HG03103 (cell line): ENCODE measurements at regions not wholly inside any gene's neighbourhood (a gene's known extent, or its start where the extent isn't known, plus 50 kb on each side); places are given as distances from the start of the nearest gene placed in this dataset.
A peak's percentile ranks its signal among the peaks of the same experiment; 100 is the strongest.
"Not testable (repeated sequence)": the region's sequence is repeated elsewhere in the genome, so short reads cannot be mapped to it uniquely, and the experiment has no call there.

ENCODE experiments used
- ATAC-seq: cut with Tn5 transposase; IDR thresholded peaks from one replicate; pipeline ENCODE4 v1.9.1; 2021; ENCODE audit warnings: low read depth; ENCODE audit not compliant: unreplicated experiment

DNA sequence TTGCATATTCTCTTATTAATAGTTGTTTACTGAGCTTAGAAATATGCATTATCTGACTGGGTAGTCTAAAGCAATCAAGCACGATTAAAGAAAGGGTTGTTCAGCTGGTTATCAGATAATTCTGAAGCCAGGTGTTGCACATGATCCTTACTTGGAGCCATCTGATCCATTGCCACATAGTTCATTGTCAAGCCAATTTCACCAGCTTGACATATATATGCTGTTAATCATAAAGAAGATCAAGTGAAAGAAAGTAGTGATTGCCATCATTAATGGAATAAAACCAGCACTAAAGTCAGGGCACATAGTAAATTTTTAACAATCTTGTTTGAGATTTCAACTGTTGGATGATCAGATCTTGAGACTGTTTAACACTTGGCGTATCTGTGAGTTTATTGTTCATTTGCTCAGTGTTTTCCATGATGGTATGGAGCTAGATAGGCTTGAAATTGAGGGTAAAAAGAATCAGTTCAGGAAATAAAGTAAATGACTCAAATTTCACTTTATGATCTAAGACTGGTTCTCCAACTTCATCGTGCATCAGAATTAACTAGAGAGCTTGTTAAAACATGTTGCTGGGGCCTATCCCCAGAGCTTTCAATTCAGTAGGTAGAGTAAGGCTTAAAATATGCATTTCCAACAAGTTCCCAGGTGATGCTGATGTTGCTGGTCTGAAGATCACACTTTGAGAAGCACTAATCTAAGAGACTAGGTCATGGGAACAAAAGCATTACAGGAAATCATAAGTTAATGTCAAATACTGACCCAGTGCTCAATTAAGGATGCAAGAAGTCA is 539.6 kb downstream of the SATB2 start:
- ATAC-seq: no peak

DNA sequence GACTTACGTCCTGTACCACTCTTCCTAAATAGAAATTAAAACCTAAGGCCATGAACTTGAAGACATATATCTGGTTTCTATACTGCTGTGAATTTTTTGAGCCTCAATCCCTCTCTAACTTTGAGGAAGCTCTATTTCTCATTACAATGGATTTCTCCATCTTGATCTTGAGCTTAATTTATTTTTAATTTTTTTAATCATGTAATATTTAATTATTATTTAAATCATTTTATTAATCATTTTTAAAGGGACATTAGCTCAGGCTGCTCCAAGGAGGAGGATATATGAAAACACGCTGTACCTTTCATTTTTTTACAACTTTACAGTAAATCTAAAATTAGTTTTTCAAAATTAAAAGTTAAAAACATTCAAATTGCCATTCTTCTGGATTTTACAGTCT is 540.5 kb downstream of the SATB2 start:
- ATAC-seq: no peak

DNA sequence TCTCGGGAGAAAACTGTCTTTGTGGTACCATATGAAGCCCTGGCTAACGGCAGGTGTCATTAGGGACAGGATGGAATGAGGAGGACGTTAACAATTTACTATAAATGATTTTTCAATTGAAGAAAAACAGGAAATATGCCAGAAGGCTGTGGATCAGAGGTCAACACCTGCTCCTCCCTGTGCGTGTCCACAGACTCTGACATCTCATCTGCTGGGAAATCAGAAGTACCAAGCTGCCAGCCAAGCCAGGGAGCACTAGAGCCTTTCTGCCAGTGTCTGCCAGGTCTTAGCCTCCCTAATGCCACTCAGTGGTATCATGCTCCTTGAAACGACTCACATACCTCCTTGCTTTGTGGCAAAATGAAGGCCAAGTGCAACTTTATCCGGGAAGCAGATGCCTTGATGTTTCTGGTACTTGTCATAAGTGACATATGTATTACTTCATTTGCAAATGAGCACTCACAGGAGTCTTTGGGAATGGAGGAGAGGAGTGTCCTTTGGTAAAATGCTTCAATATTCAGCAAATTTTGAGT is 541.1 kb downstream of the SATB2 start:
- ATAC-seq: no peak

- peak; percentile 99 for ATAC-seq
These were observed 544.2 kb downstream of the SATB2 start for GRCh38 chr2:198913394-198914152.

DNA sequence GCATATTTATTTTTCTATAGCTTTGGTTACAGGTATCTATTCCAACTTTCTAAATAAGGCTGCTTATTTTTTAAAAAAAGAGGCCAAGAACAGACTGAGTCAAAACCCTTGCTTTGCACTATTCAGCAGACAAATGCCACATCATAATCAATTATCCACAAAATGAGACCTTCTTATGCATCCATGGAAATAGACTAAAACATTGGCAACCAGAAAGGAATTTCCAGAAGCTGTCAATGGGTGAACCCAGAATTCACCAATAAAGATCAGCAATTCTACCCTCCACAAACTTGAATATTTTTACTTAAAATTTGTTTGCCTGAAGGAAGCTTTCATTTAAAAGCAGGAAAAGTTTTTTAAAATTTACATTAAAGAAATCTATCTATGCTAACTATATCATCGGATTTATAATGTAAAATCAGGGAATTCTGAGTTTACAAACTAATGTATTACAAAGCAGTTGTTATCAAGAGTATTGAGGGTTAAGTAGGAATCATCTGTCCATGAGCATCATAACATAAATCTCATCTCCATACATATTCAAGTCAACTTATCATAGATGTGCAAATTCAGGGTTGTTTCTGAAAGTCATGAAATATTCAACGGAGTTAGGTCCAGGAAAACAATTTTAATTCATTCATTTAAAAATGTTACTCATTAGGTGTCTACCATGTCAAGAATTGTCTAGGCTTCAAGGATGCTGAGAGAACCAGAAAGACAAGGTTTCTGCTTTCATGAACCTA is 548.0 kb downstream of the SATB2 start:
- no peak for ATAC-seq

DNA sequence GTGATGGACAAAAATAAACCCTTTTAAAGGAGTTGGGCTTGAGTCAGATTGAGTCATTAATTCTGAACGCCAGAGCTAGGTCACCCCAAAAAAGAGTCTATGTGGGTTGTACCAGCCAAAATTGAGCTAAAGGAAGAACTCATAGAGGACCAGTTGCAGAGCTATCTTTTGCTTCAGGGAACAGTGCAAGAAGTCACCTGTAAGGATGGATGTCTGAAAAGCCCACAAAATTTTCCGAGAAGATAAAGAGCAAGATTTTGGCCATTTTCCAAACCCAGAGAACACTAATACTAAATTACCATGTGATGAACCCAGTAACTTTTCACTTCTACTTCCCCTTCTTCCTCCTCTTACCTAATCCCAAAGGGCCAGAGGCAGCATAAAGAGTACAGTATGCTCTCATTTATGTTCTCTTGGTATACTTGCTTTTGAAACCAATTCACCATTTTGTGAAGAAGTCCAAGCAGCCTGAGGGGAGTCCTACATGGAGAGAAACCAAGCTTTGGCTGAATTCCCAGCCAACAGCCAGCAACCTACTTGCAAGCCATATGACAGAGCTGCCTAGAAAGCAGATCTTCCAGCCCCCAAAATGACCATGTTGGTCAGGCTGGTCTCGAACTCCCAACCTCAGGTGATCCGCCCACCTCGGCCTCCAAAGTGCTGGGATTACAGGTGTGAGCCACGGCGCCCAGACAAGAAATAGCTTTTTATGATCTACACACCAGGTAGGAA is 551.7 kb downstream of the SATB2 start:
- ATAC-seq: peak; percentile 78

DNA sequence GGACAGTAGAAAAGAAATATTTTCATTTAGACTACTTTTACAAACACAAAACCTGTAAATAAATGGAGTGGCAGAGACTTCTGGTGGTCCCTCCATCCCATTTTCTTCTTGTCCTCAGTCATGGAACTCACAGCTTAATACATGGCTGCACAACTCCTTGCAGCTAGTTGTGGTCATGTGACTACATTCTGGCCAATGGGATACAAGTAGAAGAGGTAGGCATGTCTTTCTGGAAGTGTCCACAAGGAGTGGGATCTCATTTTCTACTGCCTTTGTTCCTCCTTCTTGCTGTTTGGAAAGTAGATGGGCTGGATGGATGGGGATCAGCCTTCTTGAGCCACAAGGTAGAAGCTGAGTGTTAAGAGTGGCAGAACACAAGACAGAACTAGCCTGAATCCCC is 555.8 kb downstream of the SATB2 start:
- ATAC-seq: no peak

DNA sequence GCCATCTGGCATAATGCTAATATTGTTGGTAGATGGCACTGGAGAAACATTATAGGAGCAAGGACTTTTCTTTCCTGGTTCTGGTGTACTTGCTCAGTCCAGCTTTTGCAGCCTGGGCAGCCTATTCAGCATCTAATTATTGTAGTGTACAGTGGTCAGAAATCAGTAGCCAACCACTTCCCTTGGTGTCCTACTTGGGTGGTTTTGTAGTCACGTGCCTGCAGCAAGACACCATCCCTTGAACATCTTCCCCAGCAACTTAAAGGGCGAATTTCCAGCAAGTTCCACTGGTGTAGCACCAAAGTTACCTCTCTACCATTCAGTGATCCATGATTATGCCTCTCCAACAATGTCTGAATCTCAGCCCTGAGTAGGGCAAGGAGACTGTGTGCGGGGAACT is 557.6 kb downstream of the SATB2 start:
- ATAC-seq: no peak

- ATAC-seq: peak; percentile 90
These were observed 567.2 kb downstream of the SATB2 start for GRCh38 chr2:198890490-198890889.

GRCh38 chr2:198883604-198884003 is 574.1 kb downstream of the SATB2 start:
- no peak for ATAC-seq

DNA sequence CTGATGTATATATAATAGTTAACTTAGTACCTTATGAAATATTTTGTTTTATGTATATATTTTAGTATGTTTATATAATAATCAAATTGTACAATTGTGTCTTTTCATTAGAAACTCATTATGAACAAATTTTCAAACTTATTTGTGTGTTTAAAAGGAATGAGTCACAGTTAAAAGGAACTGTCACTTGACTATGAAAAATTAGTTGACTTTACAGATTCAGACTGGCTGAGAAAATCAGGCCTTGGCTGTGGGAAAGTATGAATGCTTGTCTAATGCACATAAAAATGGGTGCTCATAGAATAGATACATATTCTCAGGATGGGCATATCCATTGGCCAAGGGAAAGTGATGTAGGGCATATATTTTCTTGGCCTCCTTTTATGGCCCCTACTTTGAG is 576.8 kb downstream of the SATB2 start:
- ATAC-seq: no peak

GRCh38 chr2:198880421-198880820 is 577.3 kb downstream of the SATB2 start:
- ATAC-seq: no peak

DNA sequence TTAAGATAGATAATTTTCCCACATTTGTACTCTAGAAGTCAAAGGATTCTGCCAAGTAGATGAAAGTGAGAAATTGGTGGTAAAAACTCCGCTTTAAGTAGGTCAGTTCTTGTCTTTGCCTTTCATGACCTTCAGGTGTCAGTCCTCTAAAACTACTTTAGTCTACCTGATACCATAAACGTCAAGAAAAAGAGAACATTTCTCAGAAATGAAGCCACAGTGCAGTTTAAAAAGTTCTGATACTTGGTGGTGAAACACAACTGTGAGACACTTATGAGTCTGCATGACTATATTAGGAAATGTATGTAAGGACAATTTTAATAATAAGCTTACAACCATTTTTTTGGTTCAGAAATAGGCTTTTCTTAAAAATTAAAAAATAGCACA is 583.3 kb downstream of the SATB2 start:
- ATAC-seq: no peak

DNA sequence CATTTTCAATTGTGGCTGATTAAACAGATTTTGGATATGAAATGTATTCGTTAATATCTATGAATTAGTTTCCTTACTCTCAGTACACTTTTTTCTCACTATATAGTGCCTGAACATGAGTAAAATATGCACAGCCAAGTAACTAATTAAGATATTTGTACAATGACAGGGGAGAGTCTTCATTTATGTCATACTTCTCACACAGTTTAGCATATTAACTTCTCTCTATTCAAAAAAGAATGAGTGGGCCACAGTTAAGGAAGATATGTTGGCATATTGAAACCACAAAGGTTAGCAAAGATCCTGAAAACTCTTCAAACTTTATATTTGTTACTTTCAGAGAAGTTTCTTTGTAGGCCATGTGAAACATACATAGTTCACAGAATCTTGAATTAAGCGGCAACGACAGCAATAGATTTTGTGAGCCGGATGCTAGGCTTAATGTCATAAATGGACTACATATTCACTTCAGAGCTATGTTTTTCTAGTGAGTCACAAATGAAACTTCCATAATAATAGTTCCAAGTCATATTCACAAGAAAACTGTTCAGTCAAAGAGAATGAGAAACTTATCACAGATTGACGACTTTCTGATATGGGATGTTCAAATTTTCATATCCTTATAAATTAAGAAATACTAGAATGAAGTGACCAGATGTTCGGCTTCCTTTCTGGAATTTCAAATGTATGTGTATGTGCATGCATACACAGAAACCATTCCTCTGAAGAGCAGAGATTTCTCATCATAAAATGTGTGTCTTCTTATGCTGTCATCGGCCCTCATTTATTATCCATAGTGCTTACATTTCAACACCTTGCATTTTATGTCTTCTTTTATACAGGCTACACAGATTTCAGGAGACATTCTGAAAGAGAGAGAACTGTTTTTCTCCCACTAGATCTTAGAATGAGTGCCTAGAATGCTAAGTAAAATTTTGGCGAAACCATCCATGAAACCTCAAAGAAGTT is 584.0 kb downstream of the SATB2 start:
- no peak for ATAC-seq

DNA sequence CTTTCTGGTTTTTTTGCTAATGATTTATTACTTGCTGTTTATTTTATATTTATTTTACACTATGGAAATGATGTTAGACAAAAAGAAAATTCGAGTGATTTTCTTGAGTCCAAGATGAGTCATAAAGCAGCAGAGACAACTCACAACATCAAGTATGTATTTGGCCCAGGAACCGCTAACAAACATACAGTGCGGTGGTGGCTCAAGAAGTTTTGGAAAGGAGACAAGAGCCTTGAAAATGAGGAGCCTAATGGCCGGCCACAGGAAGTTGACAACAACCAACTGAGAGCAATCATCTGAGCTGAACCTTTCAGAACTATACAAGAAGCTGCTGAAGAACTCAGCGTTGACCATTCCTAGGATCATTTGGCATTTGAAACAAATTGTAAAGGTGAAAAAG is 594.1 kb downstream of the SATB2 start:
- no peak for ATAC-seq

DNA sequence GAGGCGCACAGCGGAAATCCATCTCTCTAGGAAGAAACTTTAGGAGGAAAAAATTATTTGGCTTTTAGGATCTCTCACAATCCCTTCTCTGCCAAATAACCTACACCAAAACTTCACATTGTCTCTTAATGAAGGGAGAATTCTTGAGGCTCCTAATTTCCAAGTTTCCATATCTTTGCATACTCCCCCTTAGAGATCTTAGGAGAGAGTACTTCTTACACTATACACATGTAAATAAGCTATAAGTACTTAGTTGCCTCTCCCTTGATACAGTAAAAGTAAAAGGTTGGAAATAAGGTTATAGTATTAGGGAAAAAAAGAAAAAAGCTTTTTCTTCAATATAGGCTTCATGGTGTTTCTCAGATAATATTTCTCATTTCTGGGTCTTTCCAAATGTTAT is 596.7 kb downstream of the SATB2 start:
- no peak for ATAC-seq

- ATAC-seq: no peak
These were observed 600.5 kb downstream of the SATB2 start for GRCh38 chr2:198857246-198857645.

DNA sequence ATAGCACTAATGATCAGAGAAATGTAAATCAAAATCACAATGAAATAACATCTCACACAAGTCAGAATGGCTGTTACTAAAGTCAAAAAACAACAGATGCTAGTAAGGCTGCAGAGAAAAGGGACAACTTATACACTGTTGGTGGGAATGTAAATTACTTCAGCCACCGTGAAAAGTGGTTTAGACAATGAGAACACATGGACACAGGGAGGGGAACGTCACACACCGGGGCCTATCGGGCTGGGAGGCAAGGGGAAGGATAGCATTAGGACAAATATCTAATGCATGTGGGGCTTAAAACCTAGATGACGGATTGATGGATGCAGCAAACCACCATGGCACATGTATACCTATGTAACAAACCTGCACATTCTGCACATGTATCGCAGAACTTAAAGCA is 602.0 kb downstream of the SATB2 start:
- not testable (repeated sequence) for ATAC-seq

- no peak for ATAC-seq
These were observed 605.5 kb downstream of the SATB2 start for GRCh38 chr2:198852248-198852647.
